Uterus (tissue), 2 donors: ENCODE measurements at regions not wholly inside any gene's neighbourhood (a gene's known extent, or its start where the extent isn't known, plus 50 kb on each side); places are given as distances from the start of the nearest gene placed in this dataset.

ENCODE experiments used
- CTCF ChIP-seq, 4 experiments: fragments of 200-600 bp in 2 of 4; fragments of 450-650 bp in 2 of 4; sonication (generic) in 2 of 4; IDR thresholded peaks; one replicate each; pipeline ENCODE4 v1.5.1; 2016 to 2019; ENCODE audit warnings: antibody characterized with exemption in 4 of 4, mild to moderate bottlenecking in 2 of 4, moderate library complexity in 1 of 4
- POLR2A ChIP-seq, 2 donors: fragments of 450-650 bp; IDR thresholded peaks; one replicate each; pipeline ENCODE4 v1.6.1; 2016; ENCODE audit warnings: antibody characterized with exemption in 2 of 2, mild to moderate bottlenecking in 1 of 2, moderate library complexity in 1 of 2

GRCh38 chr3:186459108-186459467 lies 85.1 kb downstream of the CRYGS start:
- TF ChIP-seq CTCF (IDR thresholded peaks at IDR 0.05) (no peak), POLR2A (IDR thresholded peaks at IDR 0.05) (no peak)
